Activated B cell treated with CpG ODN at 0.5 μM for 24 hours (primary cell): ENCODE measurements at regions not wholly inside any gene's neighbourhood (a gene's known extent, or its start where the extent isn't known, plus 50 kb on each side); places are given as distances from the start of the nearest gene placed in this dataset.

Experiments
- ATAC-seq: fragments of 200-7000 bp; cut with Tn5 transposase; one replicate; pipeline ENCODE4 v1.10.0; 2021; ENCODE audit warnings: low read depth, mild to moderate bottlenecking, moderate library complexity
- CTCF ChIA-PET: fragments of 350-600 bp; sonication (Branson Sonifier 250); formaldehyde crosslinking; loops from one replicate; lab custom pipeline; 2021; ENCODE audit warnings: antibody characterized with exemption; lab: Charles Lee
- POLR2A ChIA-PET: fragments of 350-600 bp; sonication (Branson Sonifier 250); formaldehyde crosslinking; loops from one replicate; lab custom pipeline; 2021; ENCODE audit warnings: antibody characterized with exemption; lab: Charles Lee
- DNase-seq: peaks from one replicate; pipeline ENCODE4 v3.0.0; 2022
- H3K27ac Mint-ChIP-seq: one replicate; pipeline ENCODE4 v1.8.0; 2020; ENCODE audit warnings: mixed read lengths
- H3K27me3 Mint-ChIP-seq: one replicate; pipeline ENCODE4 v1.8.0; 2021; ENCODE audit warnings: mixed read lengths
- H3K36me3 Mint-ChIP-seq: one replicate; pipeline ENCODE4 v1.8.0; 2021; ENCODE audit warnings: low read depth, mixed read lengths
- H3K4me1 Mint-ChIP-seq: one replicate; pipeline ENCODE4 v1.8.0; 2021; ENCODE audit warnings: mixed read lengths
- H3K4me3 Mint-ChIP-seq: one replicate; pipeline ENCODE4 v1.8.0; 2020; ENCODE audit warnings: mild to moderate bottlenecking, mixed read lengths
- H3K9me3 Mint-ChIP-seq: one replicate; pipeline ENCODE4 v1.8.0; 2020; ENCODE audit warnings: mixed read lengths
- CTCF ChIP-seq: fragments of 200-600 bp; IDR thresholded peaks from one replicate; pipeline ENCODE4 v1.8.0; 2022; ENCODE audit warnings: antibody characterized with exemption, mild to moderate bottlenecking
- intact Hi-C: fragments of 100-400 bp; cut with micrococcal nuclease; formaldehyde crosslinking; loops from one replicate; pipeline ENCODE4 v1.15.1; 2024

- Mint-ChIP-seq H3K4me1 (no peaks in the 10 kb centered on the region), H3K4me3 (no peak overlapping the region), H3K36me3 (no peaks in the 10 kb centered on the region), H3K9me3 (peaks cover 8% of the 10 kb centered on the region), H3K27ac (no peak overlapping the region), H3K27me3 (no peaks in the 10 kb centered on the region)
- CTCF ChIA-PET, result no interaction called here
- ATAC-seq, result no peak
- TF ChIP-seq CTCF, result no peak
- POLR2A ChIA-PET, result no interaction called here
- intact Hi-C loops, result no loop called here
- DNase-seq, result no peak
Observed at GRCh38 chr9:82581516-82581915, 481.4 kb downstream of the RASEF start.

- Mint-ChIP-seq H3K27me3 (no peaks in the 10 kb centered on the region), H3K4me1 (no peaks in the 10 kb centered on the region), H3K4me3 (no peak overlapping the region), H3K9me3 (peaks cover 8% of the 10 kb centered on the region), H3K36me3 (no peaks in the 10 kb centered on the region), H3K27ac (no peak overlapping the region)
- no peak for TF ChIP-seq CTCF
- intact Hi-C loops, result no loop called here
- ATAC-seq (no peak), DNase-seq (no peak)
- ChIA-PET POLR2A (no interaction called here), CTCF (no interaction called here)
Observed at GRCh38 chr9:82581935-82582334, 481.0 kb downstream of the RASEF start.

- no peak for TF ChIP-seq CTCF
- no peak overlapping the region for H3K27ac Mint-ChIP-seq
- no peaks in the 10 kb centered on the region for H3K4me1 Mint-ChIP-seq
- POLR2A ChIA-PET, result no interaction called here
- H3K27me3 Mint-ChIP-seq, result no peaks in the 10 kb centered on the region
- ATAC-seq (no peak), DNase-seq (no peak)
- peaks cover 8% of the 10 kb centered on the region for H3K9me3 Mint-ChIP-seq
- H3K4me3 Mint-ChIP-seq, result no peak overlapping the region
- CTCF ChIA-PET, result no interaction called here
- H3K36me3 Mint-ChIP-seq, result no peaks in the 10 kb centered on the region
- intact Hi-C loops, result no loop called here
Observed at GRCh38 chr9:82582693-82583092, 480.2 kb downstream of the RASEF start.

- POLR2A ChIA-PET, result no interaction called here
- DNase-seq (no peak), ATAC-seq (no peak)
- TF ChIP-seq CTCF, result no peak
- Mint-ChIP-seq H3K9me3 (peaks cover 3% of the 10 kb centered on the region), H3K4me3 (no peak overlapping the region), H3K27me3 (no peaks in the 10 kb centered on the region), H3K36me3 (no peaks in the 10 kb centered on the region), H3K4me1 (no peaks in the 10 kb centered on the region), H3K27ac (no peak overlapping the region)
- intact Hi-C loops, result no loop called here
- CTCF ChIA-PET, result no interaction called here
Observed at GRCh38 chr9:82583524-82583923, 479.4 kb downstream of the RASEF start.

- no peak for TF ChIP-seq CTCF
- H3K27ac Mint-ChIP-seq, result no peak overlapping the region
- H3K27me3 Mint-ChIP-seq, result no peaks in the 10 kb centered on the region
- H3K4me3 Mint-ChIP-seq, result no peak overlapping the region
- ATAC-seq (no peak), DNase-seq (no peak)
- CTCF ChIA-PET, result no interaction called here
- no peaks in the 10 kb centered on the region for H3K36me3 Mint-ChIP-seq
- intact Hi-C loops, result no loop called here
- H3K9me3 Mint-ChIP-seq, result peaks cover 1% of the 10 kb centered on the region
- H3K4me1 Mint-ChIP-seq, result no peaks in the 10 kb centered on the region
- POLR2A ChIA-PET, result no interaction called here
Observed at GRCh38 chr9:82584349-82584863, 478.5 kb downstream of the RASEF start.
